AG10803 (cell line): ENCODE measurements at regions not wholly inside any gene's neighbourhood (a gene's known extent, or its start where the extent isn't known, plus 50 kb on each side); places are given as distances from the start of the nearest gene placed in this dataset.
A peak's percentile ranks its signal among the peaks of the same experiment; 100 is the strongest.

Experiments used
- DNase-seq: peaks from one replicate; pipeline ENCODE4 v3.0.0; 2010; ENCODE audit warnings: low read depth
- H3K4me3 ChIP-seq: 2 replicates; pipeline ENCODE4 v1.5.1; 2011; ENCODE audit warnings: mild to moderate bottlenecking, low read length, control low read depth
- TF ChIP-seq, protein P1 (sequence below): conservative IDR thresholded peaks from 2 replicates; pipeline ENCODE4 v1.5.1; 2011; ENCODE audit warnings: mild to moderate bottlenecking, low read length, control low read depth, inconsistent platforms

DNA sequence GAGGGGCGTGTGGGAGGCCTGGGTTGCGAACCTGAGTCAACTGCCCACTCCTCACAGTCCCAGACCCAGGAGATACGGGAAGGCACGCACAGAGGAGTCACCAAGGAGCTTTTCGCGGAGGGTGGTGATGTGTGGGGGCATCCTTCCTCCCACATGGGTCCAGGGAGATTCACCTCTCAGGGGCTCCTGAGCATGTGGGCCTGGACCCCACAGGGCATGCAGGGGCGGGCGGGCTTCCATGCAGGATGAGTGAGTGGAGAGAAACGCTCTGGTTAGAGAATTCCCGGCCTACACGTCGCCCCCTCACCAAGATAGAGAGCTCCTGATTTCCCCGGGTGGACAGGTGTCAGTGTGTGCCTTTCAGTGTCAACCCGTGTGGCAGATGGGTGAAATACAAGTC is 641.7 kb upstream of the FZD8 start:
- no peak for DNase-seq
- TF ChIP-seq, protein P1, sequence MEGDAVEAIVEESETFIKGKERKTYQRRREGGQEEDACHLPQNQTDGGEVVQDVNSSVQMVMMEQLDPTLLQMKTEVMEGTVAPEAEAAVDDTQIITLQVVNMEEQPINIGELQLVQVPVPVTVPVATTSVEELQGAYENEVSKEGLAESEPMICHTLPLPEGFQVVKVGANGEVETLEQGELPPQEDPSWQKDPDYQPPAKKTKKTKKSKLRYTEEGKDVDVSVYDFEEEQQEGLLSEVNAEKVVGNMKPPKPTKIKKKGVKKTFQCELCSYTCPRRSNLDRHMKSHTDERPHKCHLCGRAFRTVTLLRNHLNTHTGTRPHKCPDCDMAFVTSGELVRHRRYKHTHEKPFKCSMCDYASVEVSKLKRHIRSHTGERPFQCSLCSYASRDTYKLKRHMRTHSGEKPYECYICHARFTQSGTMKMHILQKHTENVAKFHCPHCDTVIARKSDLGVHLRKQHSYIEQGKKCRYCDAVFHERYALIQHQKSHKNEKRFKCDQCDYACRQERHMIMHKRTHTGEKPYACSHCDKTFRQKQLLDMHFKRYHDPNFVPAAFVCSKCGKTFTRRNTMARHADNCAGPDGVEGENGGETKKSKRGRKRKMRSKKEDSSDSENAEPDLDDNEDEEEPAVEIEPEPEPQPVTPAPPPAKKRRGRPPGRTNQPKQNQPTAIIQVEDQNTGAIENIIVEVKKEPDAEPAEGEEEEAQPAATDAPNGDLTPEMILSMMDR = no peak
- no peak overlapping the region for H3K4me3 ChIP-seq

DNA sequence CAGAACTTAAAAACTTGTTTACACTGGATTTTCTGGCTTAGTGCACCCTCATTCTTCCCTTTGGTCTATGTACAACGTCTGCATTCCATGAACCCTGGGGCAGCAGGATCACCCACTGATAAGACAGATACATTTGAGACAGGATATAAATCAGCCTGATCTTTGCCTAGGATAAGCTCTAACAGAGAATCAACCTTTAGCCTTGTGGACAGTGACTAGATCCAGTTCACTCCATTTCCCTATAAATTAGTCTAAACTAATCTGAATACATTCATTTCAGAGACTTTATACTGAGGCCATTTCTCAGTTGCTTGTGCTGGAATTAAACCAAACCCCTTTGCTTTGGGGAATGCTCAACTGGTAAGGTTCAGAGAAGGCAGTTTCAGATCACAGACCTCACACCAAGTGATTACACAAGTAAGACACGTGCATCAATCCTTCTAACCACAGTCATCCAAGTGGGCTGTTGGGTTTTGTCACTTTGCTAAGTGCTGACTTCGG is 639.8 kb upstream of the FZD8 start:
- H3K4me3 ChIP-seq = no peak overlapping the region
- DNase-seq = peak; percentile 54
- TF ChIP-seq, protein P1 = no peak

DNA sequence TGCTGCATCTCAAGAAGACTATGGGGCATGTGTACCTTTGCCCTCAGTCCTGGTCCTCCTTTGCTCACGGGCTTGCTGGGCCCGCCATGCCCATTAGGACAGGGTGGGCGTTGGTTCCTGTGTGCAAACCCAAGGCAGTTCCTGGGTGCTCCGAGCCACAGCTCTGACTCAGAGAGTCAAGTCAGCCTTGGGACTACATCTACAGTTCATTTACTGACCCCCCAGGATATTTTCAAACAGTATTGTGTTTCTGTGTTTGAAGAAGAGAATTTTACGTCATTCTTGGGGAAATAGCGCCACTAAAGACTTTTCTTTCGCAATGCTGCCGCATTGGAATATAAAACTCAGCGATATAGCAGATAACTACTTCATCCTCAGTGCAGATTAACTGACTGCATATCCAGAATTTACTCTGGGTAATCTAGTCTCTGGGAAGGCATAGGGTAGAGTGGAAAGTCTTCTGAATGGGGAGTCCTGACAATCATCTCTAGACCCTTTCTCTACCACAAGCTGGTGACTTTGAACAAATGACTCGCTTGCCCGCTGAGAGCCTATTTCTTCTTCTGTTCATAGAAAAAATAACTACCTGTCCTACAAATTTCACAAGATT is 638.9 kb upstream of the FZD8 start:
- no peak overlapping the region for H3K4me3 ChIP-seq
- TF ChIP-seq, protein P1 = no peak
- DNase-seq = no peak

DNA sequence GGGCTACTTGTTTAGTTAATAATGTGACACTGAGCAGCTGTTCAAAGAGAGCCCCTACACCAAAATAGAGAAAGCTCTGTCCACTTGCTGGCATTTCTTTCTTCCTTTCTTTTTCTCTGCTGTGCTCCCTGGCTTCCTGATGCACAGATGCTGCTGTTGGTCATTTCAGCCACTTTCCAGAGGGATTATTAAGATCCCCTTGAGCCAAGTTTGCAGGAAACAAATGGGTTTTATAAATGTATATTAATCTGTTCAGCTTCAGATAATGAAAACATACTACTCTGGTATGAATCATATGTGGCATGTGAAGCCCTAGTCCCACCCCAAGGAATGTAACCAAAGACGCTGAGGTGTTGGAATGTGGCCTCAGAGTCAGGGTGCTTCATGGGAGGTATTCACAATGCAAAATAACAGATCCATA is 638.2 kb upstream of the FZD8 start:
- H3K4me3 ChIP-seq = no peak overlapping the region
- TF ChIP-seq, protein P1 = no peak
- DNase-seq = peak; percentile 22

DNA sequence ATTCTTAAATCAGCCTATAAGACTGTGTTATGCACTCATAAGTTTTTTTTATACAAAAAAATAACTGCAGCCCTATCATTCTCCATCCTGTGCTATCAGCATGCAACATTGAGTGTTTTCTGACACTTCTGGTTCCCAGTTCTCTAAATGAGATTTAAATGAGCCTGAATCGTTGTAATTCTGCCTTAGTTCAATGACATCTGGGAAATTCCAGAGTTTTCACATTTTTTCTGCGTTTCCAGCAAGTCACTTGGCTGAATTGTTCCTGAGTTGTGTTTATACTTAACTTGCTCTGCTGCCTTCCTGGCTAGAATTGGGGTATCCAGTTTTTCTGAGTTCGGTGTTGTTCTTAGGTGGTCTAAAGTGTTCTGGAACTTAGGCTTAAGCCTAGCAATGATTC is 636.1 kb upstream of the FZD8 start:
- H3K4me3 ChIP-seq = no peak overlapping the region
- DNase-seq = no peak
- TF ChIP-seq, protein P1 = no peak

DNA sequence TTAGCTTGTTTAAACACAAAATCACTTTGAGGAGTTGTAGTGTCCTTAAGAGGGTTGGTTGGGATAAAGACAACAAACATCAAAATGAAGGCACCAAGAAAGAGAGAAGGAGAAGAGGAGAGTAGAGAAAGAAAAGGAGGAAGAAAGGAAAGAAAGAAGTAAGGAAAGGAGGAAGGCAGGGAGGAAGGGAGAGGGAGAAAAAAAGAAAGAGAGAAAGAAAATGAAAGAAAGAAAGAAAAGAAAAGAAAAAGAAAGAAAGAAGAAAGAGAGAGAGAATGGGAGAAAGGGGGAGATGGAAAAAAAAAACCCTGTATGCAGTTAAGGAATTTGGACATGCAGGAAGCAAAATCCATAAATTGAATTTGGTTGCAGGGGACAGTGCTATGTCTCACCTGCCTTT is 635.4 kb upstream of the FZD8 start:
- DNase-seq = no peak
- no peak overlapping the region for H3K4me3 ChIP-seq
- TF ChIP-seq, protein P1 = no peak

DNA sequence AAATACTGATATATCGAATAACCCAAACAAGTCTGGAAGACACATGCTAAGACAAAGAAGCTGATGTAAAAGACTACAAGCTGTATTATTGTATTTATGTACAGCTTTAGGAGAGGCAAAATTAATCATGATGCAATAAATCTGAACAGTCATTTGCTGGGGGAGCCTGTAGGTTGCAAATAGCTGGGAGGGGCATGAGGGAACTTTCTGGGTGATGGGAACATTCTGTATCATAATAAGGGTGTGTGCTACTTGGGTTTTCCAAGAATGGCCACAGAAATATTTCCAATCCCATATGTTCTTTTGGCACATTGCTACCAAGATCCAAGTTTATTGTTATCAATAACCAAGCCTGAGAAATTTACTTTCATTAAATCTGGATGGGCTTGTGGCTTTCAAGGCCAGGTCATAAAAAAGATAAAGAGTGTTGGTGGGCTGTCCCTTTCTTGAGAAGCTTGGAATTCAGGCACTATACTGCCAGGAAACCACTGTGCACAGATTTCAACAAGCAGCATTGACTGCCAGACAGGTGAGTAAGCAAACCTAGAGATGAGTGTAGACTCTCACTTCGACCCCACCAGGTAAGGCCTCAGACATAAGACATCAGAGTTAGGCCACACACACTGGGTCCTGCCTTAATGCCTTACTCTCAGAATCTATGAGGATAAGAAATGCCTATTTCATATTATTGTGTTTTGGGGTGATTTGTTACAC is 629.7 kb upstream of the FZD8 start:
- TF ChIP-seq, protein P1 = no peak
- no peak overlapping the region for H3K4me3 ChIP-seq
- DNase-seq = no peak
